Stomach (tissue), 4 donors: ENCODE measurements at regions not wholly inside any gene's neighbourhood (a gene's known extent, or its start where the extent isn't known, plus 50 kb on each side); places are given as distances from the start of the nearest gene placed in this dataset.

Experiments
- EP300 ChIP-seq: sonication (generic); formaldehyde crosslinking; IDR thresholded peaks from one replicate; pipeline ENCODE4 v1.6.1; 2017; ENCODE audit warnings: antibody characterized with exemption
- POLR2A ChIP-seq, 4 donors: fragments of 450-650 bp; IDR thresholded peaks; one replicate each; pipeline ENCODE4 v1.6.1; 2016; ENCODE audit warnings: antibody characterized with exemption in 4 of 4, control low read depth in 2 of 4, mild to moderate bottlenecking in 1 of 4, moderate library complexity in 1 of 4
- POLR2AphosphoS5 ChIP-seq, 3 donors: sonication (generic); formaldehyde crosslinking; IDR thresholded peaks; one replicate each; pipeline ENCODE4 v1.6.1; 2016; ENCODE audit warnings: antibody characterized with exemption in 3 of 3
- TF ChIP-seq, protein P1 (sequence below), 7 experiments: fragments of 450-650 bp in 4 of 7; fragments of 200-600 bp in 3 of 7; sonication (generic) in 3 of 7; IDR thresholded peaks; one replicate each; pipeline ENCODE4 v1.5.1; 2016 to 2019; ENCODE audit warnings: antibody characterized with exemption in 7 of 7, control low read depth in 2 of 7, mild to moderate bottlenecking in 1 of 7

DNA sequence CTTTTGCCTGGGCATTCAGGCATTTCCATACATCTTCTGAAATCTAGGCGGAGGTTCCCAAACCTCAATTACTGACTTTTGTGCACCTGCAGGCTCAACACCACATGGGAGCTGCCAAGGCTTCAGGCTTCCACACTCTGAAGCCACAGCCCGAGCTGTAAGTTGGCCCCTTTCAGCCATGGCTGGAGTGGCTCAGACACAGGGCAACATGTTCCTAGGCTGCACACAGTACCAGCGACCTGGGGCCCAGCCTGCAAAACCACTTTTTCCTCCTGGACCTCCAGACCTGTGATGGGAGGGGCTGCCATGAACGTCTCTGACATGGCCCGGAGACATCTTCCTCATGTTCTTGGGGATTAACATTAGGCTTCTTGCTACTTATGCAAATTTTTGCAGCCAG, 1558.2 kb upstream of the PCDH20 start:
- TF ChIP-seq POLR2AphosphoS5 (IDR thresholded peaks at IDR 0.05) (no peak), POLR2A (IDR thresholded peaks at IDR 0.05) (no peak), EP300 (no peak)
- TF ChIP-seq, protein P1, sequence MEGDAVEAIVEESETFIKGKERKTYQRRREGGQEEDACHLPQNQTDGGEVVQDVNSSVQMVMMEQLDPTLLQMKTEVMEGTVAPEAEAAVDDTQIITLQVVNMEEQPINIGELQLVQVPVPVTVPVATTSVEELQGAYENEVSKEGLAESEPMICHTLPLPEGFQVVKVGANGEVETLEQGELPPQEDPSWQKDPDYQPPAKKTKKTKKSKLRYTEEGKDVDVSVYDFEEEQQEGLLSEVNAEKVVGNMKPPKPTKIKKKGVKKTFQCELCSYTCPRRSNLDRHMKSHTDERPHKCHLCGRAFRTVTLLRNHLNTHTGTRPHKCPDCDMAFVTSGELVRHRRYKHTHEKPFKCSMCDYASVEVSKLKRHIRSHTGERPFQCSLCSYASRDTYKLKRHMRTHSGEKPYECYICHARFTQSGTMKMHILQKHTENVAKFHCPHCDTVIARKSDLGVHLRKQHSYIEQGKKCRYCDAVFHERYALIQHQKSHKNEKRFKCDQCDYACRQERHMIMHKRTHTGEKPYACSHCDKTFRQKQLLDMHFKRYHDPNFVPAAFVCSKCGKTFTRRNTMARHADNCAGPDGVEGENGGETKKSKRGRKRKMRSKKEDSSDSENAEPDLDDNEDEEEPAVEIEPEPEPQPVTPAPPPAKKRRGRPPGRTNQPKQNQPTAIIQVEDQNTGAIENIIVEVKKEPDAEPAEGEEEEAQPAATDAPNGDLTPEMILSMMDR (IDR thresholded peaks at IDR 0.05), result no peak
